IMR-90 (cell line): ENCODE measurements at regions not wholly inside any gene's neighbourhood (a gene's known extent, or its start where the extent isn't known, plus 50 kb on each side); places are given as distances from the start of the nearest gene placed in this dataset.
"Not testable (repeated sequence)": the region's sequence is repeated elsewhere in the genome, so short reads cannot be mapped to it uniquely, and the experiment has no call there.

Experiments
- ATAC-seq: fragments of 200-7000 bp; cut with Tn5 transposase; 2 replicates; pipeline ENCODE4 v1.9.1; 2020; ENCODE audit warnings: low read depth, mild to moderate bottlenecking, moderate library complexity
- BruUV-seq: library from RNA; stranded (reverse); fragments of 400-500 nt; replicated peaks from 2 replicates; lab custom pipeline; 2021; lab: Mats Ljungman, UMichigan
- CTCF ChIA-PET: fragments of 300-600 bp; formaldehyde crosslinking; extraction: SDS; loops from one replicate; lab custom pipeline; 2021; ENCODE audit warnings: antibody characterized with exemption; lab: Yijun Ruan, JAX
- POLR2A ChIA-PET: fragments of 300-600 bp; sonication (Branson Sonifier 250); formaldehyde crosslinking; loops from one replicate; lab custom pipeline; 2022; ENCODE audit warnings: antibody characterized with exemption; ENCODE audit not compliant: unreplicated experiment; lab: Charles Lee
- DNase-seq: peaks from one replicate; pipeline ENCODE4 v3.0.0; 2013
- H2AFZ ChIP-seq: replicated peaks from 2 replicates; pipeline ENCODE3; 2013; ENCODE audit warnings: low read length, mild to moderate bottlenecking; ENCODE audit not compliant: poor library complexity
- H2AK5ac ChIP-seq: 2 replicates; pipeline ENCODE4 v1.6.1; 2013; ENCODE audit warnings: low read depth, low read length, inconsistent platforms
- H2AK9ac ChIP-seq: replicated peaks from 2 replicates; pipeline ENCODE3; 2013; ENCODE audit warnings: mild to moderate bottlenecking, low read depth, low read length, moderate library complexity; ENCODE audit not compliant: poor library complexity
- H2BK120ac ChIP-seq: 2 replicates; pipeline ENCODE4 v1.6.1; 2013; ENCODE audit warnings: low read depth, low read length, inconsistent platforms
- H2BK15ac ChIP-seq: 3 replicates; pipeline ENCODE4 v1.6.1; 2013; ENCODE audit warnings: low read depth, low read length, inconsistent platforms
- H2BK20ac ChIP-seq: 2 replicates; pipeline ENCODE4 v1.6.1; 2013; ENCODE audit warnings: low read depth, mild to moderate bottlenecking, inconsistent platforms, low read length, moderate library complexity
- H2BK5ac ChIP-seq: 2 replicates; pipeline ENCODE4 v1.6.1; 2013; ENCODE audit warnings: mild to moderate bottlenecking, low read depth, low read length, inconsistent platforms; ENCODE audit not compliant: poor library complexity, severe bottlenecking
- H3K14ac ChIP-seq: replicated peaks from 2 replicates; pipeline ENCODE4 v1.6.1; 2013; ENCODE audit warnings: low read depth, low read length, inconsistent platforms
- H3K18ac ChIP-seq: 2 replicates; pipeline ENCODE4 v1.6.1; 2013; ENCODE audit warnings: low read depth, low read length, control low read depth
- H3K23ac ChIP-seq: 2 replicates; pipeline ENCODE4 v1.6.1; 2013; ENCODE audit warnings: low read depth, low read length, inconsistent platforms
- H3K27ac ChIP-seq: 2 replicates; pipeline ENCODE4 v1.5.1; 2013; ENCODE audit warnings: mild to moderate bottlenecking, control low read depth, low read length; ENCODE audit not compliant: insufficient read depth
- H3K27me3 ChIP-seq: 2 replicates; pipeline ENCODE4 v1.6.1; 2013; ENCODE audit warnings: low read length; ENCODE audit not compliant: control insufficient read depth, insufficient read depth
- H3K36me3 ChIP-seq: 2 replicates; pipeline ENCODE4 v1.6.1; 2013; ENCODE audit warnings: low read length, mixed read lengths; ENCODE audit not compliant: control insufficient read depth, insufficient read depth
- H3K4ac ChIP-seq: 2 replicates; pipeline ENCODE4 v1.6.1; 2013; ENCODE audit warnings: low read depth, low read length, inconsistent platforms
- H3K4me1 ChIP-seq: 2 replicates; pipeline ENCODE4 v1.6.1; 2013; ENCODE audit warnings: low read length, mixed read lengths; ENCODE audit not compliant: control insufficient read depth, insufficient read depth
- H3K4me2 ChIP-seq: 2 replicates; pipeline ENCODE4 v1.6.1; 2013; ENCODE audit warnings: low read depth, mild to moderate bottlenecking, control low read depth, low read length, moderate library complexity
- H3K4me3 ChIP-seq: 2 replicates; pipeline ENCODE4 v1.5.1; 2013; ENCODE audit warnings: low read depth, mild to moderate bottlenecking, control low read depth, low read length, moderate library complexity; ENCODE audit not compliant: insufficient read depth
- H3K56ac ChIP-seq: 2 replicates; pipeline ENCODE4 v1.6.1; 2013; ENCODE audit warnings: low read length, inconsistent platforms; ENCODE audit not compliant: insufficient read depth; ENCODE audit errors: extremely low read depth
- H3K79me1 ChIP-seq, 2 experiments: 2 replicates each; pipeline ENCODE4 v1.6.1; 2013; ENCODE audit warnings: low read length in 2 of 2, inconsistent platforms in 1 of 2, low read depth in 1 of 2
- H3K9ac ChIP-seq: 2 replicates; pipeline ENCODE4 v1.6.1; 2013; ENCODE audit warnings: low read depth, low read length, control low read depth
- H3K9me1 ChIP-seq: 2 replicates; pipeline ENCODE4 v1.6.1; 2013; ENCODE audit warnings: low read length, inconsistent platforms; ENCODE audit not compliant: insufficient read depth
- H3K9me3 ChIP-seq: 2 replicates; pipeline ENCODE4 v1.6.1; 2013; ENCODE audit warnings: low read length; ENCODE audit not compliant: control insufficient read depth, insufficient read depth
- H4K20me1 ChIP-seq: 2 replicates; pipeline ENCODE4 v1.6.1; 2013; ENCODE audit warnings: low read length, inconsistent platforms; ENCODE audit not compliant: insufficient read depth
- H4K5ac ChIP-seq: 2 replicates; pipeline ENCODE4 v1.6.1; 2013; ENCODE audit warnings: mild to moderate bottlenecking, low read depth, low read length, control low read depth
- H4K8ac ChIP-seq, 2 experiments: 2 replicates each; pipeline ENCODE4 v1.6.1; 2013; ENCODE audit warnings: low read depth in 2 of 2, low read length in 2 of 2, control low read depth in 1 of 2, inconsistent platforms in 1 of 2
- H4K91ac ChIP-seq: 2 replicates; pipeline ENCODE4 v1.6.1; 2013; ENCODE audit warnings: low read depth, low read length, inconsistent platforms; ENCODE audit not compliant: insufficient read depth
- dilution Hi-C: fragments of 300-500 bp; cut with HindIII; formaldehyde crosslinking; loops from one replicate; pipeline ENCODE4 v1.14.3; 2018; ENCODE audit warnings: low sequenced_read_pairs; ENCODE audit not compliant: unreplicated experiment
- in situ Hi-C: fragments of 300-500 bp; cut with MboI; formaldehyde crosslinking; loops from 3 replicates; pipeline ENCODE4 v1.14.3; 2019; ENCODE audit warnings: low sequenced_read_pairs, inconsistent platforms, mixed read lengths
- intact Hi-C: fragments of 100-400 bp; cut with micrococcal nuclease; formaldehyde crosslinking; loops from 2 replicates; pipeline ENCODE4 v1.10.0; 2022

DNA sequence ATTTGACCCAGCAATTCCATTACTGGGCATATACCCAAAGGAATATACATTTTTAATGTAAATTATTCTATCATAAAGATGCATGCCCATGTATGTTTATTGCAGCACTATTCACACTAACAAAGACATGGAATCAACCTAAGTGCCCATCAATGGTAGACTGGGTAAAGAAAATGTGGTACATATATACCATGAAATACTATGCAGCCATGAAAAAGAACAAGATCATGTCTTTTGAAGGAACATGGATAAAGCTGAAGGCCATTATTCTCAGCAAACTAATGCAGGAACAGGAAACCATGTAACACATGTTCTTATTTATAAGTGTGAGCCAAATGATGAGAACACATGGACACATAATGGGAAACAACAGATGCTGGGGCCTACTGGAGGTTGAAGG is 603.0 kb upstream of the MARCKS start:
- H2BK120ac ChIP-seq = not testable (repeated sequence)

More for the DNA sequence above, 603.0 kb upstream of the MARCKS start:
- H3K4me2 ChIP-seq, H4K91ac ChIP-seq, H2AK9ac ChIP-seq, H4K20me1 ChIP-seq, H4K8ac ChIP-seq, H3K4me3 ChIP-seq, H3K9me1 ChIP-seq, POLR2A ChIA-PET, ATAC-seq, H3K18ac ChIP-seq, H3K4me1 ChIP-seq, H3K4ac ChIP-seq, H3K23ac ChIP-seq, H2BK15ac ChIP-seq, H3K36me3 ChIP-seq, in situ Hi-C loops, H3K27me3 ChIP-seq, H2BK20ac ChIP-seq, CTCF ChIA-PET, intact Hi-C loops, H3K27ac ChIP-seq, H3K79me1 ChIP-seq, H4K5ac ChIP-seq, H3K9ac ChIP-seq, H3K9me3 ChIP-seq, H2AFZ ChIP-seq, DNase-seq, H2AK5ac ChIP-seq, BruUV-seq, H2BK5ac ChIP-seq, H3K56ac ChIP-seq, H3K14ac ChIP-seq, dilution Hi-C loops: not testable (repeated sequence)
